Heart right ventricle (tissue), 16 donors: ENCODE measurements at regions not wholly inside any gene's neighbourhood (a gene's known extent, or its start where the extent isn't known, plus 50 kb on each side); places are given as distances from the start of the nearest gene placed in this dataset.
A peak's percentile ranks its signal among the peaks of the same experiment; 100 is the strongest.

Experiments
- ATAC-seq, 8 donors: fragments of 200-7000 bp; cut with Tn5 transposase; one replicate each; pipeline ENCODE4 v1.9.1; 2020; ENCODE audit warnings: mild to moderate bottlenecking in 8 of 8, moderate library complexity in 8 of 8, moderate number of reproducible peaks in 1 of 8
- DNase-seq, 2 donors: peaks; one replicate each; pipeline ENCODE4 v3.0.0-alpha.2; 2020
- H3K27ac ChIP-seq, 10 donors: fragments of 200-600 bp; sonication (generic) in 2 of 10; one replicate each; pipeline versions ENCODE4 v1.5.0 to v1.8.0; 2020 to 2022; ENCODE audit warnings: mild to moderate bottlenecking in 3 of 10
- H3K27me3 ChIP-seq, 7 donors: fragments of 200-600 bp; one replicate each; pipeline ENCODE4 v1.8.0; 2021 to 2022; ENCODE audit warnings: mild to moderate bottlenecking in 2 of 7
- H3K36me3 ChIP-seq, 9 donors: fragments of 200-600 bp; sonication (generic) in 1 of 9; one replicate each; pipeline versions ENCODE4 v1.5.0 to v1.8.0; 2020 to 2022; ENCODE audit warnings: mild to moderate bottlenecking in 2 of 9
- H3K4me1 ChIP-seq, 9 donors: fragments of 200-600 bp; sonication (generic) in 1 of 9; one replicate each; pipeline versions ENCODE4 v1.5.0 to v1.8.0; 2020 to 2022; ENCODE audit warnings: mild to moderate bottlenecking in 4 of 9
- H3K4me3 ChIP-seq, 10 donors: fragments of 200-600 bp; sonication (generic) in 2 of 10; one replicate each; pipeline versions ENCODE4 v1.5.0 to v1.8.0; 2020 to 2022; ENCODE audit warnings: mild to moderate bottlenecking in 7 of 10, moderate library complexity in 2 of 10
- H3K9me3 ChIP-seq, 11 donors: fragments of 200-600 bp in 10 of 11; sonication (generic) in 2 of 11; one replicate each; pipeline versions ENCODE4 v1.5.0 to v1.8.0; 2013 to 2022; ENCODE audit warnings: mild to moderate bottlenecking in 2 of 11, control low read depth in 1 of 11, moderate library complexity in 1 of 11
- CTCF ChIP-seq, 9 donors: fragments of 200-600 bp; sonication (generic) in 2 of 9; IDR thresholded peaks; one replicate each; pipeline versions ENCODE4 v1.5.0 to v1.8.0; 2021 to 2022; ENCODE audit warnings: antibody characterized with exemption in 9 of 9, mild to moderate bottlenecking in 5 of 9, moderate library complexity in 1 of 9
- WGBS, 2 donors: extraction: QIAGEN DNeasy Blood & Tissue Kit; methylation state at CpG; one replicate each; pipeline ENCODE4 v1.1.7; 2013; ENCODE audit warnings: inconsistent platforms in 1 of 2; 5-methylcytosine and 5-hydroxymethylcytosine counted together
- intact Hi-C, 10 donors: fragments of 100-400 bp; cut with DNase I; formaldehyde crosslinking; loops; one replicate each; pipeline versions ENCODE4 v1.11.1 to v1.14.2; 2022
- donor health status: Arrhythmogenic right ventricular cardiomyopathy.
- donor health status: ischemic (EF 13 %, LVEDD 7.1; RV severe dilation, severe dysfunction).
- donor health status: healthy with polysubstance abuse.
- donor health status: DM: no; HTN: yes; CAD: no.
- donor health status: DM: no; HTN: no; CAD: no.
- donor health status: ischemic (EF 25% LVEDD 6.9; RV normal size, moderate dysfunction).
- donor health status: ischemic (EF 25% LVEDD 5.7; RV mildly dilated, moderate dysfunction).
- donor health status: healthy.
- donor health status: DM: yes; HTN: yes; CAD: no.
- donor health status: Ischemic cardiomyopathy.
- donor health status: ischemic (EF 35%, LVEDD 5.7; RV mildly dilated, moderate dysfunction).
- donor health status: nonischemic (EF 11% LVEDD 7.7; RV severe dilation, severe dysfunction).
- donor health status: DM: yes; HTN: yes; CAD: no.
- donor health status: PGD.
- donor health status: ischemic (EF 29% LVEDD 5.4; RV normal size, mild dysfunction).
- donor health status: nonischemic (EF 23%, LVEDD 6.1; RV moderate dilation, normal function).

- ATAC-seq (no peak), DNase-seq (no peak)
- no peak for TF ChIP-seq CTCF (IDR thresholded peaks at IDR 0.05)
- intact Hi-C loops = loop anchor here in 3 of 10 donors (5.0 to 10.0 kb wide), 6 partner anchors 65 to 605 kb away; partner anchors contain the start of genes ADAM10 (in 1 of the 3) and SLTM (in 1 of the 3)
- H3K27me3 ChIP-seq = no peaks in the 10 kb centered on the region
- 66 to 75% methylated on average over 13 of the region's 13 CpGs for WGBS, 2 donors
- H3K27ac ChIP-seq = peak overlapping the region in 9 of 10 donors; percentile 33 to 95 (median 88)
- peaks cover 18 to 47% (median 38%) of the 10 kb centered on the region in 9 donors for H3K4me1 ChIP-seq
- H3K36me3 ChIP-seq = no peaks in the 10 kb centered on the region
- no peak overlapping the region for H3K4me3 ChIP-seq
- H3K9me3 ChIP-seq = peaks cover 0 to 15% (median 0%) of the 10 kb centered on the region in 11 donors
These were observed 101.8 kb upstream of the LIPC start for GRCh38 chr15:58329781-58330671.

GRCh38 chr15:58330741-58331559, 100.8 kb upstream of the LIPC start:
- Histone ChIP-seq H3K4me1 (peaks cover 18 to 47% (median 38%) of the 10 kb centered on the region in 9 donors), H3K27me3 (no peaks in the 10 kb centered on the region), H3K9me3 (peaks cover 0 to 15% (median 0%) of the 10 kb centered on the region in 11 donors), H3K27ac (peak overlapping the region; percentile 7 to 95 (median 88)), H3K36me3 (no peaks in the 10 kb centered on the region), H3K4me3 (no peak overlapping the region)
- no peak for TF ChIP-seq CTCF (IDR thresholded peaks at IDR 0.05)
- intact Hi-C loops = loop anchor here in 3 of 10 donors (5.0 to 10.0 kb wide), 6 partner anchors 64 to 604 kb away; partner anchors contain the start of genes ADAM10 (in 1 of the 3) and SLTM (in 1 of the 3)
- 51 to 63% methylated on average over 8 of the region's 8 CpGs for WGBS, 2 donors
- ATAC-seq (no peak), DNase-seq (no peak)

GRCh38 chr15:58331560-58331912, 100.3 kb upstream of the LIPC start:
- peak; percentile 13 to 42 (median 26) for ATAC-seq
- H3K4me3 ChIP-seq = peak overlapping the region in 3 of 10 donors; percentile 1 to 8 (median 1)
- no peak for DNase-seq
- peaks cover 0 to 15% (median 0%) of the 10 kb centered on the region in 11 donors for H3K9me3 ChIP-seq
- intact Hi-C loops = loop anchor here in 3 of 10 donors (5.0 to 10.0 kb wide), 6 partner anchors 63 to 603 kb away; partner anchors contain the start of genes ADAM10 (in 1 of the 3) and SLTM (in 1 of the 3)
- peaks cover 18 to 47% (median 38%) of the 10 kb centered on the region in 9 donors for H3K4me1 ChIP-seq
- WGBS, 2 donors = 28 to 48% methylated on average over 2 of the region's 2 CpGs
- no peaks in the 10 kb centered on the region for H3K27me3 ChIP-seq
- peak overlapping the region; percentile 7 to 95 (median 88) for H3K27ac ChIP-seq
- H3K36me3 ChIP-seq = no peaks in the 10 kb centered on the region
- no peak for TF ChIP-seq CTCF (IDR thresholded peaks at IDR 0.05)
